GM21786 (cell line): ENCODE measurements at regions not wholly inside any gene's neighbourhood (a gene's known extent, or its start where the extent isn't known, plus 50 kb on each side); places are given as distances from the start of the nearest gene placed in this dataset.

Experiments
- ATAC-seq: cut with Tn5 transposase; IDR thresholded peaks from one replicate; pipeline ENCODE4 v1.9.1; 2021; ENCODE audit not compliant: unreplicated experiment

GRCh38 chr17:33512113-33512512 lies 219.0 kb upstream of the ASIC2 start:
- ATAC-seq: no peak

GRCh38 chr17:33513769-33514168 lies 220.7 kb upstream of the ASIC2 start:
- ATAC-seq: no peak

GRCh38 chr17:33514369-33514768 lies 221.3 kb upstream of the ASIC2 start:
- ATAC-seq: no peak

- no peak for ATAC-seq
Observed at GRCh38 chr17:33515974-33516373, 222.9 kb upstream of the ASIC2 start.

- no peak for ATAC-seq
Observed at GRCh38 chr17:33516645-33517044, 223.6 kb upstream of the ASIC2 start.

- no peak for ATAC-seq
Observed at GRCh38 chr17:33517746-33518145, 224.7 kb upstream of the ASIC2 start.

GRCh38 chr17:33519692-33520091 lies 226.6 kb upstream of the ASIC2 start:
- no peak for ATAC-seq

GRCh38 chr17:33520426-33521330 lies 227.6 kb upstream of the ASIC2 start:
- no peak for ATAC-seq

GRCh38 chr17:33521784-33522183 lies 228.7 kb upstream of the ASIC2 start:
- ATAC-seq: no peak

GRCh38 chr17:33522623-33523022 lies 229.5 kb upstream of the ASIC2 start:
- no peak for ATAC-seq

- no peak for ATAC-seq
Observed at GRCh38 chr17:33523577-33523981, 230.5 kb upstream of the ASIC2 start.

- no peak for ATAC-seq
Observed at GRCh38 chr17:33525186-33525585, 232.1 kb upstream of the ASIC2 start.

- no peak for ATAC-seq
Observed at GRCh38 chr17:33526717-33527116, 233.6 kb upstream of the ASIC2 start.

- ATAC-seq: no peak
Observed at GRCh38 chr17:33527290-33527689, 234.2 kb upstream of the ASIC2 start.

GRCh38 chr17:33528846-33529245 lies 235.8 kb upstream of the ASIC2 start:
- no peak for ATAC-seq

GRCh38 chr17:33529816-33530215 lies 236.7 kb upstream of the ASIC2 start:
- no peak for ATAC-seq

- no peak for ATAC-seq
Observed at GRCh38 chr17:33531311-33531710, 238.2 kb upstream of the ASIC2 start.

GRCh38 chr17:33534087-33534486 lies 241.0 kb upstream of the ASIC2 start:
- no peak for ATAC-seq

GRCh38 chr17:33545124-33545523 lies 252.0 kb upstream of the ASIC2 start:
- no peak for ATAC-seq

- no peak for ATAC-seq
Observed at GRCh38 chr17:33550261-33550660, 257.2 kb upstream of the ASIC2 start.

- ATAC-seq: no peak
Observed at GRCh38 chr17:33551075-33551474, 258.0 kb upstream of the ASIC2 start.

GRCh38 chr17:33551911-33552310 lies 258.8 kb upstream of the ASIC2 start:
- ATAC-seq: no peak

GRCh38 chr17:33560165-33560564 lies 267.1 kb upstream of the ASIC2 start:
- ATAC-seq: no peak
